GM21447 (cell line): ENCODE measurements at regions not wholly inside any gene's neighbourhood (a gene's known extent, or its start where the extent isn't known, plus 50 kb on each side); places are given as distances from the start of the nearest gene placed in this dataset.
"Not testable (repeated sequence)": the region's sequence is repeated elsewhere in the genome, so short reads cannot be mapped to it uniquely, and the experiment has no call there.

ENCODE experiments used
- ATAC-seq: cut with Tn5 transposase; IDR thresholded peaks from one replicate; pipeline ENCODE4 v1.9.1; 2021; ENCODE audit not compliant: unreplicated experiment

- ATAC-seq = no peak
These were observed 852.9 kb upstream of the CDH8 start for GRCh38 chr16:62889097-62889496.

- ATAC-seq = no peak
These were observed 847.3 kb upstream of the CDH8 start for GRCh38 chr16:62883509-62883908.

GRCh38 chr16:62882552-62883221 is 846.4 kb upstream of the CDH8 start:
- no peak for ATAC-seq

- no peak for ATAC-seq
These were observed 839.9 kb upstream of the CDH8 start for GRCh38 chr16:62876133-62876532.

- ATAC-seq = no peak
These were observed 836.1 kb upstream of the CDH8 start for GRCh38 chr16:62872339-62872738.

- ATAC-seq = no peak
These were observed 834.3 kb upstream of the CDH8 start for GRCh38 chr16:62870554-62870953.

GRCh38 chr16:62869837-62870236 is 833.6 kb upstream of the CDH8 start:
- no peak for ATAC-seq

- ATAC-seq = no peak
These were observed 826.9 kb upstream of the CDH8 start for GRCh38 chr16:62863139-62863538.

GRCh38 chr16:62853887-62854286 is 817.6 kb upstream of the CDH8 start:
- ATAC-seq = no peak

- ATAC-seq = no peak
These were observed 810.3 kb upstream of the CDH8 start for GRCh38 chr16:62846399-62847057.

- ATAC-seq = no peak
These were observed 796.0 kb upstream of the CDH8 start for GRCh38 chr16:62832214-62832613.

GRCh38 chr16:62831235-62831850 is 795.1 kb upstream of the CDH8 start:
- ATAC-seq = no peak

GRCh38 chr16:62829607-62830006 is 793.4 kb upstream of the CDH8 start:
- no peak for ATAC-seq

- no peak for ATAC-seq
These were observed 792.8 kb upstream of the CDH8 start for GRCh38 chr16:62829084-62829483.

GRCh38 chr16:62821824-62822223 is 785.6 kb upstream of the CDH8 start:
- no peak for ATAC-seq

- ATAC-seq = no peak
These were observed 780.8 kb upstream of the CDH8 start for GRCh38 chr16:62816971-62817519.

GRCh38 chr16:62814891-62815290 is 778.7 kb upstream of the CDH8 start:
- no peak for ATAC-seq

GRCh38 chr16:62805221-62805857 is 769.1 kb upstream of the CDH8 start:
- ATAC-seq = no peak

GRCh38 chr16:62794724-62795123 is 758.5 kb upstream of the CDH8 start:
- ATAC-seq = no peak

GRCh38 chr16:62780081-62780480 is 743.8 kb upstream of the CDH8 start:
- ATAC-seq = not testable (repeated sequence)

- ATAC-seq = no peak
These were observed 728.3 kb upstream of the CDH8 start for GRCh38 chr16:62764572-62764971.

- ATAC-seq = no peak
These were observed 724.2 kb upstream of the CDH8 start for GRCh38 chr16:62760398-62760797.
